ENCODE measurements at regions not wholly inside any gene's neighbourhood (a gene's known extent, or its start where the extent isn't known, plus 50 kb on each side); places are given as distances from the start of the nearest gene placed in this dataset.

DNA sequence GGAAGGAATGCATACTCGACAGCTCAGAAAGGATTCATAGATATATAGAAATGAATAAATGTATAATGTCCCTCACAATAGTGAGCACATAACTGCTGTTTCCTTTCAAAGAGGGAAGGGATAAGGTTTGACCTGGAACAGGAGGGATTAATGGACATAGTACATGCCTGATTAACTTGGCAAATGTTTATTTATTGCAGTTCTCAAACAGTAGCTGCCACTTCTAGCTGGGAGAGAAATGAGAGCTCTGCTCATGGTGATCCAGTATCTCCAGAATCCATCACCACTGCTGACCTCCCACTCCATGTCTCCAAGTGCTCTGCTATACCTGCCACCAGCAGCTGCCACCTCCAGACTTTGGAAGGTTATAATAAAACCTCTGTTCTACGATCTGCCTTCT lies 108.1 kb downstream of the LRIG3 start:
- peak in 4 of 11 donors; percentile 4 to 8 (median 6) for DNase-seq (ENCODE audit: extremely low read depth in 1 of 11, low read depth in 9 of 11, low spot score in 4 of 11)

DNA sequence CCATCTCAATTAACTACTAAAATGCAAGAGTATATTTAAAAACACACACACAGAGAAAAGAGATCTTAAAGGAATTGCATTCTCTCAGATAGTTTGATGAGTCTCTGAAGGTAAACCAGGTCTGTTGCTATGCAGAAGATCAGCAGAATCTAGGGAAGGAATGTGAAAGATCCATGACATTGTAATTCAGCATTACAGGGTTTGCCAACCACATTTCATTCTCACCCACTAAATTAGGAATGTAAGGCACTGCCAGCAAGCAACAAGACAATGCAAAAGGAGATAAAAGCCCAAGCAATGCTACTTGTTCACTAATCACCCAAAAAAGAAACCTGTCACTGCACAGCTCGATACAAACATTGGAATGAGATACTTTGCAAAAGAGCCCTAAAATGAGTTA lies 106.3 kb downstream of the LRIG3 start:
- DNase-seq (ENCODE audit: extremely low read depth in 1 of 11, low read depth in 9 of 11, low spot score in 4 of 11): no peak

DNA sequence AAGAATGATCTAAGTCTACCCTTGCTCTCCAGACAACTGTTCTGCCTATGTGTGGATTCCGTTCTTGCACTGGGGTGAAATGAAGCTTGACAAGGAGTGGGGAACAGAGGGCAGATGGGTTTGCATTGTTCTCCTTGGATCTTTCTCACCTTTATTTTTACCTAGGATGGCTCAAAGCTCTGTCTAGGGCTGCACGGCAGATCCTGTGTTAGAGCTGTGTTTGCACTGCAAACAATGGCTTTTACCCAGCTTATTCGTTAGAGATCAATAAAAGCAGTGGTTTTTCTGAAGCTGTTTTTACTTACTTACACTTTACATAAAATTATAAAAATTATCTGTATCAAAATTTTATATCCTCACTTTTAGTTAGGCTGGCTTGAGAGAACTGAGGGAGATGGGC lies 105.1 kb downstream of the LRIG3 start:
- no peak for DNase-seq (ENCODE audit: extremely low read depth in 1 of 11, low read depth in 9 of 11, low spot score in 4 of 11)

DNA sequence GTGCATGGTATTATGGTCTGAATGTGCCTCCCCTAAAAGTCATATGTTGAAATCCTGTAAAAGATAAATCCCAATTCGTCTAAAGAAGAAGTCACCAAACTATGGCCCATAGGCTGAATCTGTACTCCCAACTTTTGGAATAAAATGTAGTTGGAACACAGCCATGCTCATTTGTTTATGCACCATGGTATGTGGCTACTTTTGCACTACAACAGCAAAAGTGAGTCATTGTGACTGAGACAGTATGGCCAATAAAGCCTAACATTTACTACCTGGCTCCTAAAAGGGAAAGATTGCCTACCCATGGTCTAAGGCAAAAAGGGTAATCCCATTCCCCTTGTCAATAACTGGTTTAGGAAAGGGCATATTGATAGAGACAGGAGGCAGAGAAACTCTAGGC lies 101.8 kb downstream of the LRIG3 start:
- DNase-seq (ENCODE audit: extremely low read depth in 1 of 11, low read depth in 9 of 11, low spot score in 4 of 11): no peak

DNA sequence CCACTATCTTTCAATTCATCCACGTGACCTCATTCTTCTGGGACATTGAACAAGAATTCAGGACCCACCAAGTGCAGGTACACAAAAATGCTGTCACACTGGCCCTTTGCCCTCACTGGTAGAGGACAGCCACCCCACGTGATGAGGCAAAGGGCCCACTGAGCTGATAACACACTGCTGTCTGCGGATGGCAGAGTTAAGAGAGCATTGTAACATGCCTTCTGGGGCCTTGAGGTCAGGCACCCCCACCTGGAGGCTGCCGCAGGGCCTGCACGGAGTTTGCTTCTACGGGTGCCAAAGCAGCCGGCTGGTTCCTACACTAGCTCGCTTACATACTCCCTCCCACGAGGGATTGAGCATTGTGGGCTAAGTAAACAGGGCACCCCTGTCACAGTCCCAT lies 101.0 kb downstream of the LRIG3 start:
- no peak for DNase-seq (ENCODE audit: extremely low read depth in 1 of 11, low read depth in 9 of 11, low spot score in 4 of 11)

DNA sequence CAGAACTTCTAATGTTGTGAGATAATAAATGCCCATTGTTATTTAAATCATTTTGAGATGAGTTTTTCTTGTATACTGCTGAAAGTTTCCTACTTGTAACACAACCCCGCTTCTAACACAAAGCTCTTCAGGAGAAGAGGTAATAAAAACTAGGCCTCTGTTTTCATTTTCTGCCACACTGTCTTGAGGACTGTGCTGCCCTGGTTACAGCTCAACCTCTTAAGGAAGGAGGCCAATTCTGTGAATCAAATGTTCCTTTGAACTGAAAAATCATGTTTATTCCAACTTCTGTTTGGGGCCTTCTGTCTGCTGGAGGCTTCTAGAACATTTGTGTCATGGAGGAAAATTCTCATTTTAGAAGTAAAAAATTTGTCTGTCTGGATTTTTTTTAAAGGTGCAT lies 100.3 kb downstream of the LRIG3 start:
- no peak for DNase-seq (ENCODE audit: extremely low read depth in 1 of 11, low read depth in 9 of 11, low spot score in 4 of 11)
